ENCODE measurements at regions not wholly inside any gene's neighbourhood (a gene's known extent, or its start where the extent isn't known, plus 50 kb on each side); places are given as distances from the start of the nearest gene placed in this dataset.

DNA sequence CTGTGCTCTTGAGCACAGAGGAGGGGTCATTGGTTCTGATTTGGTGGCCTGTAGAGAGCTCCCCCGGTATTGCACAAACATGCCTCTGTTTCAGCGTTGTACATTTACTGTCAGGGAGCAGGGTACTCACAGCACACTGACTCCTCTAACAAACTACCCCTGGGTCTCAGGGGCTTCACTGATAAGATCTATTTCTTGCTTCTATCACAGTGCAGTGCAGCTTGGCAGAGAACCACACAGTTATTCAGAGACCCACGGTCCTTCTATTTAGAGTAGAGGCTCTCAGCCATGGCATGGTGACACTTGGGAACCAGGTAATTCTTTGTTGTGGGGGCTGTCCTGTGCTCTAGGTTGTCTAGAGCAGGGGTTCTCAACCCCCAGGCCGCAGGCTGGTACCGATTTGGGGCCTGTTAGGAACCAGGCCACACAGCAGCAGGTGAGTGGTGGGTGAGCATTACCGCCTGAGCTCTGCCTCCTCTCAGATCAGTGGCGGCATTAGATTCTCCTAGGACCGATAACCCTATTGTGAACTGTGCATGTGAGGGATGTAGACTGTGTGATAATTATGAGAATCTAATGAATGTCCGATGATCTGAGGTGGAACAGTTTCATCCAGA, 133.4 kb upstream of the MYCN start:
- TF ChIP-seq, protein P1, sequence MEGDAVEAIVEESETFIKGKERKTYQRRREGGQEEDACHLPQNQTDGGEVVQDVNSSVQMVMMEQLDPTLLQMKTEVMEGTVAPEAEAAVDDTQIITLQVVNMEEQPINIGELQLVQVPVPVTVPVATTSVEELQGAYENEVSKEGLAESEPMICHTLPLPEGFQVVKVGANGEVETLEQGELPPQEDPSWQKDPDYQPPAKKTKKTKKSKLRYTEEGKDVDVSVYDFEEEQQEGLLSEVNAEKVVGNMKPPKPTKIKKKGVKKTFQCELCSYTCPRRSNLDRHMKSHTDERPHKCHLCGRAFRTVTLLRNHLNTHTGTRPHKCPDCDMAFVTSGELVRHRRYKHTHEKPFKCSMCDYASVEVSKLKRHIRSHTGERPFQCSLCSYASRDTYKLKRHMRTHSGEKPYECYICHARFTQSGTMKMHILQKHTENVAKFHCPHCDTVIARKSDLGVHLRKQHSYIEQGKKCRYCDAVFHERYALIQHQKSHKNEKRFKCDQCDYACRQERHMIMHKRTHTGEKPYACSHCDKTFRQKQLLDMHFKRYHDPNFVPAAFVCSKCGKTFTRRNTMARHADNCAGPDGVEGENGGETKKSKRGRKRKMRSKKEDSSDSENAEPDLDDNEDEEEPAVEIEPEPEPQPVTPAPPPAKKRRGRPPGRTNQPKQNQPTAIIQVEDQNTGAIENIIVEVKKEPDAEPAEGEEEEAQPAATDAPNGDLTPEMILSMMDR (conservative IDR thresholded peaks at IDR 0.05; ENCODE audit: low read depth in 2 of 2): no peak
- TF ChIP-seq POLR2AphosphoS5 (IDR thresholded peaks at IDR 0.05; ENCODE audit: low read depth) (no peak), CREB1 (CRISPR knock-in tag; IDR thresholded peaks at IDR 0.05; ENCODE audit: low read depth) (no peak), EZH2 (IDR thresholded peaks at IDR 0.05; ENCODE audit: low read depth, unreplicated experiment) (no peak)

All from GM23338 (cell line).